ENCODE measurements at regions not wholly inside any gene's neighbourhood (a gene's known extent, or its start where the extent isn't known, plus 50 kb on each side); places are given as distances from the start of the nearest gene placed in this dataset.

GRCh38 chr18:45562567-45563479 is 52.5 kb upstream of the SLC14A2 start:
- DNase-seq (ENCODE audit: low read depth, low spot score), result no peak
- intact Hi-C loops (cut with micrococcal nuclease), result loop anchor here (5.0 kb wide), 1 partner anchor 46 kb away; no protein-coding TSS in a partner anchor
- Histone ChIP-seq H3K27me3 (ENCODE audit: insufficient read depth, low read length) (no peaks in the 10 kb centered on the region), H3K4me2 (ENCODE audit: low read length) (no peak overlapping the region), H3K4me1 (ENCODE audit: control insufficient read depth in 1 of 2, insufficient read depth in 2 of 2, low read length in 2 of 2) (peaks cover 0 to 11% of the 10 kb centered on the region in 2 experiments; a peak in 2 of 4 replicates), H2AFZ (ENCODE audit: low read depth, low read length, poor library complexity, severe bottlenecking) (no peak overlapping the region), H3K9ac (ENCODE audit: low read length) (no peak overlapping the region), H3K36me3 (ENCODE audit: control insufficient read depth in 1 of 2, insufficient read depth in 2 of 2, low read length in 2 of 2) (no peaks in the 10 kb centered on the region), H4K20me1 (ENCODE audit: insufficient read depth) (no peaks in the 10 kb centered on the region), H3K9me3 (ENCODE audit: control insufficient read depth in 1 of 2, insufficient read depth in 1 of 2, low read depth in 1 of 2, low read length in 2 of 2) (no peaks in the 10 kb centered on the region), H3K4me3 (replicated peaks in 1 of 2; ENCODE audit: low read depth in 1 of 2, low read length in 2 of 2) (no peak overlapping the region), H3K79me2 (ENCODE audit: insufficient read depth, low read length) (no peaks in the 10 kb centered on the region), H3K9me2 (ENCODE audit: insufficient read depth) (no peaks in the 10 kb centered on the region), H3K27ac (ENCODE audit: low read depth, low read length) (no peak overlapping the region)
- ChIA-PET POLR2A (no interaction called here), RAD21 (ENCODE audit: low non-redundant PET in 1 of 2, low total read pairs in 2 of 2, uncharacterized antibody in 2 of 2, unreplicated experiment in 2 of 2) (no interaction called here), CTCF (no interaction called here)
- no peak for ATAC-seq
- TF ChIP-seq CBX3 (IDR thresholded peaks at IDR 0.05; ENCODE audit: low read depth) (no peak), POLR2AphosphoS5 (IDR thresholded peaks at IDR 0.05; ENCODE audit: low read depth, low read length) (no peak), YY1 (IDR thresholded peaks at IDR 0.05; ENCODE audit: extremely low read depth, insufficient replicate concordance, low read depth, low read length) (no peak), TCF7L2 (IDR thresholded peaks at IDR 0.05; ENCODE audit: borderline replicate concordance, extremely low read depth, insufficient read depth, insufficient read length) (no peak), ZBTB33 (IDR thresholded peaks at IDR 0.05; ENCODE audit: extremely low read depth, insufficient replicate concordance, low read length) (no peak), EGR1 (IDR thresholded peaks at IDR 0.05; ENCODE audit: low read depth) (no peak), SP1 (IDR thresholded peaks at IDR 0.05; ENCODE audit: low read depth) (no peak), JUND (IDR thresholded peaks at IDR 0.05) (no peak), EZH2phosphoT487 (IDR thresholded peaks at IDR 0.05; ENCODE audit: borderline replicate concordance) (no peak), REST (IDR thresholded peaks at IDR 0.05; ENCODE audit: low read depth) (no peak), POLR2A (IDR thresholded peaks at IDR 0.05; ENCODE audit: borderline replicate concordance, extremely low read depth, insufficient read depth, insufficient read length) (no peak), FOSL1 (IDR thresholded peaks at IDR 0.05; ENCODE audit: low read depth) (no peak), CEBPB (IDR thresholded peaks at IDR 0.05; ENCODE audit: low read depth) (no peak), SRF (IDR thresholded peaks at IDR 0.05; ENCODE audit: low read depth) (no peak), RAD21 (IDR thresholded peaks at IDR 0.05; ENCODE audit: low read depth) (no peak), SIN3A (IDR thresholded peaks at IDR 0.05; ENCODE audit: low read depth) (no peak), ELF1 (IDR thresholded peaks at IDR 0.05; ENCODE audit: borderline replicate concordance, low read depth) (no peak), ZFX (IDR thresholded peaks at IDR 0.05) (no peak)
- TF ChIP-seq, protein P1, sequence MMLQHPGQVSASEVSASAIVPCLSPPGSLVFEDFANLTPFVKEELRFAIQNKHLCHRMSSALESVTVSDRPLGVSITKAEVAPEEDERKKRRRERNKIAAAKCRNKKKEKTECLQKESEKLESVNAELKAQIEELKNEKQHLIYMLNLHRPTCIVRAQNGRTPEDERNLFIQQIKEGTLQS (IDR thresholded peaks at IDR 0.05), result no peak
- no TSS peak for BruUV-seq (replicated peaks)
